Activated naive CD4-positive, alpha-beta T cell (primary cell): ENCODE measurements at regions not wholly inside any gene's neighbourhood (a gene's known extent, or its start where the extent isn't known, plus 50 kb on each side); places are given as distances from the start of the nearest gene placed in this dataset.

Experiments used
- DNase-seq, 4 experiments: peaks; one replicate each; lab custom pipeline; 2025; lab: John Stamatoyannopoulos, UW

DNA sequence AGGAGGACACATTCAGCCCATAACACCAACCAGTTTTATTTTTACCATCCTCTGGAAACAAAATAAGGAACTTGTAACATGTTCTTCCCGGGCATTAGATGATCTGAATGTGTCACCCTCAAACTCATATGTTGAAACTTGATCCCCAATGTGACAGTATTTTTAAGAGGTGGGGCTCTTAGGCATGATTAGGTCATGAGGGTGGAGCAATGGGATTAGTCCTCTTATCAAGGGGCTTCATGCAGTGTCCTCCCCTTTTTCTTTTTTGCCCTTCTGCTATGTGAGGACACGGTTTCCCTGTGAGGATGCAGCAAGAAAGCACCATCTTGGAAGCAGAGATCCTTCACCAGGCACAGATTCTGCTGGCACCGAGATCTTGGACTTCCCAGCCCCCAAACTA is 401.5 kb upstream of the TRIB2 start:
- DNase-seq: no peak

DNA sequence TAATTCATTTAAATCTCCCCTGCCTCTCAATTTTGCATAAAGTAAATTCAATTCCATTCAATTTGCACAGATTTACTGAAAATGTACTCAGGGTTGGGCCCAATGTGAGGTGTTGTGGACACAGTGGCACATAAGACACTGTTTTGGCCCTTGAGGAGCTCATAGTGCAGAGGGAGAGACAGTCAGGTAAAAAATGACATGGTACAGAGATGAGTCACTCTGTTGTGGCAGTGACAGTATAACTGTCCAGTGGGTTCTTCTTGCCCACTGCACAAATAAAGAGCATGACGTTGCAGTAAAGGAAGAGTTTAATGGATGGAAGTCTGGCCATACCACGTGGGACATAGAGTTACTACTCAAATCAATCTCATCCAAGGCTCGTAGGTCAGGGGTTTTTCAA is 400.3 kb upstream of the TRIB2 start:
- DNase-seq: no peak

DNA sequence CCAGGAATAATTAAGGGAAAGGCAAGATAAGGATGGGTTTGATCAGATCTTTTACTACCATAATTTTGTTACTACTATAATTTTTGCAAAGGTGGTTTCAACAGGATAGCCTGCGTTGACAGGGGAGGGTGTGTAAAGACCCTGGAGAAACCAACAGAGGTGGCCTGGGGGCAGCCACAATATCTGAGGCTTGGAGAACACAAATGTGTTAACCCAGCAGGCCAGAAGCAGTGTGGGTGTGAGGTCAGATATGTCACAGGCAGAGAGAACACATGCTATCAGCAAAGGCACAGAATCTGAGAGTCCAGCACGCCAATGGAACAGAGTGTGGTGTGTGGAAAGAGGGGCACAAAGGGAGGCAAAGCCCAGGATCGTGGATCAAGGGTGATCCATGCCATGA is 399.4 kb upstream of the TRIB2 start:
- no peak for DNase-seq

DNA sequence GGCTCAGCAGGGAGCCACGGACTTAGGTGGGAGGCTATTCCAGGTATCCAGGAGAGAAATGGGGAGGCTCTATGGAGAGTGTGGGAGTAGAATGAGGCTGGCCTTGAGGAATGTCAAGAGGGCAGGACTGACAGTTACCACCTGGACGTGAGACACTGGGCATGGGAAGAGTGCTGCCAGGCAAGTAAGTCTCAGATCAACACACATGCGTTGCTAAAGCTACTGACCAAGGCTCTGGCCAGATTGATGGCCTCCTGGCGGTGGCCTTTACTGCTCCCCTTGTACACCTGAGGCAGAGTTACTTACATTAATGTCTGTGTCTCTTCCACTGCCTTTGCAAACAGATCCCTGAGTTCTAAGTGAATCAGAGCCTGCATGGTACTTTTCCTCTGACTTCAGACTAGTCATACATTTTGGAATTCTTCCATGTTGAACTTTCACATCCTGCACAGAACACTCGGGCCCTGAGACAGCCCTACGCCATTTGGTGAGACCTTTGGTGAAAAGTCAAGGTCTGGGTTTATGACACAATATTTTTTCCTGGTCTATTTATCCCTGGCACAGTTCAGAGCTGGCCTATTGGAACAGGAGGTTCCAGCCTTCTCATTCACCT is 398.8 kb upstream of the TRIB2 start:
- no peak for DNase-seq

DNA sequence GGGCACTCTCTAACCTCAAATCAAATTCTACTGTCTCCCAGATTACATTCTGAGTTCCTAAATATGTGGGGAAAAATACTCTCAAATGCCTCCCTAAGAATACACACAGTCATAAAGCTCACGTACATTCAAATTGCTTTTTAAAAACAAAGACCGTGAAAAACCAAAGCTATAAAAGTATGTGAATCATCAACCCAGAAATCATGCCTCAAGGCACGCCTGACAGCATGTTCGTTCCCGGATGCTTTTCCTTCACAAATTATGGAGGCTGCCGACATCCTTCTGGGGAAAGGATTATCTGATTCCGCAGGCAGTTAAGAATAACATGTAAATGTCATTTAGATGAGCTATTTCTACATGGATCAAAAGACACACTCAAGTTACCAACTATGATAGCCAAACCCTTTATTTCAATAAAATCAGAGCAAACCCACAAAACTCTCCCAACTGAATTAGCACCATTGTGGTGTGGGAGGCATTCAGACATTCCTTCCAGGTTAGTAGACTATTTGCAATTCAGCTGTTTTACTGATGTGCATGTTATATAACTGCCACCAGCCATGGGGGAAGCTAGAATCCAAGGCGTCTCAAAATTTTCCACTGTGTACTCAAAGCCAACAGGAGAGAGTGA is 398.2 kb upstream of the TRIB2 start:
- DNase-seq: no peak

DNA sequence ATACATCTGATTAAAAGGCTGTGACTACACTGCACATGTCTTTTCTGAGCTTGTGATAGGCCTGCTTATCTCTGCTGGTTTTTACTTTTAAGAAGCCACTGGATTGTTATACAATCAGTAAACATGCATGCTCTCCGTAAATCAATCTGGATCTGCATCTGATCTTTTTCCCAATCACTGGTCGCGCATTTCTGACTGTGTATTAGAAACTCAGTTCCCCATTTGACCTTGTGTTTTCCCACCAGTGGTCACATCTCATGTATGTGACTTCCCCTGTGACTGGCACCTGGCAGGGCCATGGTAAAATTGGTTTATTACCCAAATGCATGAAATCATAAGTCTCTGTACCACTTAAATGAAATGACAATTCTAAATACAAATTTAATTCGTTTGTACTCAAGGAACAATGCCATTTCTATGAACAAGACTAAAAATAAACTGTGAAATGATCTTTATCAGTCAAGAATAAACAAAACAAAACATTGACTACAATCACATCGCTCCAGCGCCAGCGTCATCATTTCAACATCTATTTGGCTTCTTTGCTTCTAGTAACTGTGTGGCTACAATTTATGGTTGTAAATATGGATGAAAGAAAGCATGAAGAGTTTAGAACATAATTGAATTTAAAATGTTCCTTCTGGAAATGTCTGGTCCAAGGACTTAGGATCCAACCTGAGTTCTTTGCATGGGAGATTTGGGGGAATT is 396.6 kb upstream of the TRIB2 start:
- no peak for DNase-seq

DNA sequence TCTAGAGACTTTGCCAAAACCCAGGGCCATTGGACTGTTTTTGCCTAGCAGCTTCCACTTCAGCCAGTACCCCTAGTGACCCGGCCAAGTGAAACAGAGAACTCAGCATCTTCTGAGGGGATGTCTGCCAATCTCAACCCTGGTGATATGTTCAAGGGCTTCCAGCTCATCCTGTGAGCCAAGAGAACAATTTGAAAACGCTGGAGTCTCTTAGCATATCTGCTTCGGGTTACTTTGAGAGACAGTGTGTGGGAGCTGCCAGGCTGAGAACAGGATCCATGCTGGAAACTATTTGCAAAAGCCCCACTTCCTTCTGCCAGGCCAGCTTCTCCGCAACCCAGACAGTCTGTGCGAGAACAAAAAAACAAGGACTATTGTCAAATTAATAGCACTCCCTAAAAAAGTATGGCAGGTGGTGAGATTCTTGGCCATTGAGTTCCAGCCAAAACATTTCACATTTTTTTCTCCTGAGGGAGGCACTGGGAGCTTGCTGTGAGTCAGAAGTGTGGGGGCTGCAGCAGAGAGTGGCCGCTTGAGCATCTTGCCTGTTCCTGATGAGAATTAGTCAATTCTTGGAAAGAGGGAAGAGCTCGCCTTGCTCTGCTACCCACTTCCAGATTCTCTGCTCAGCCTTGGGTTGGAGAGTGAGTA is 395.6 kb upstream of the TRIB2 start:
- DNase-seq: no peak

DNA sequence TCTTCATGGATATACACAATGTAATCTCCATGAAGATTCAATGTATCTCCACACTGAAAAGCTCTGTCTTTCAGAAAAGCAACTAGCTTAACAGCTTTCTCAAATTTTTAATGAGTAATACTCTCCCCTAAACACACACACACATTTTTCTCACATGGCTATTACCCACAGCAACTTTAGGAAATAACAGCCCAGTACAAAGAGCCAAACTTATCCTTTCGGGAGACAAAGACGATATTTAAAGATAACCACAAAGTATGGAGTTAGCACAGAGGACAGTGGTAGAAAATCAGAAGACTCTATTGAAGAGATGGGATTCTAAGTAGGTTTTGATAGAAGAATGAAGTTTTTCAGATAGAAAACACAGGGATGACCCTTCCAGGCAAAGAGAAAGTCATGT is 394.9 kb upstream of the TRIB2 start:
- no peak for DNase-seq

DNA sequence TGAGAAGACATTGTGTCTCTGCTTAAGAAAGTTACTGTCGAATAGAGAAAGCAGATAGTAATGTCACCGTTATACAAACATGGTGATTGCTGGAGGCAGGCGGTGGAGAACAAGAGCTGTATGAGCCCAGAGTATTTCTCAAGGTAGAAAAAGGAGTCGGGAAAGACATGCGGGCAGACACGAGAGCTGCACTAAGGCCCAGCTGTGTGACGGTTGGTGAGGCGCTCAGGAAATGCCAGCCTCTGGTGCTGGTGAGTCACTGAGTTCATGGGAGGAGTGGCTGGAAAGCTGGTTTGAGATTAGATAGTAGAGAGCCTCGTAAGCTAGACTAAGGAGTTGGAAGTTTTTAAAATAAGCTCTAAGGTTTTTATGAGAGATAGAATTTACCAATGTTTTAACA is 390.9 kb upstream of the TRIB2 start:
- DNase-seq: no peak

DNA sequence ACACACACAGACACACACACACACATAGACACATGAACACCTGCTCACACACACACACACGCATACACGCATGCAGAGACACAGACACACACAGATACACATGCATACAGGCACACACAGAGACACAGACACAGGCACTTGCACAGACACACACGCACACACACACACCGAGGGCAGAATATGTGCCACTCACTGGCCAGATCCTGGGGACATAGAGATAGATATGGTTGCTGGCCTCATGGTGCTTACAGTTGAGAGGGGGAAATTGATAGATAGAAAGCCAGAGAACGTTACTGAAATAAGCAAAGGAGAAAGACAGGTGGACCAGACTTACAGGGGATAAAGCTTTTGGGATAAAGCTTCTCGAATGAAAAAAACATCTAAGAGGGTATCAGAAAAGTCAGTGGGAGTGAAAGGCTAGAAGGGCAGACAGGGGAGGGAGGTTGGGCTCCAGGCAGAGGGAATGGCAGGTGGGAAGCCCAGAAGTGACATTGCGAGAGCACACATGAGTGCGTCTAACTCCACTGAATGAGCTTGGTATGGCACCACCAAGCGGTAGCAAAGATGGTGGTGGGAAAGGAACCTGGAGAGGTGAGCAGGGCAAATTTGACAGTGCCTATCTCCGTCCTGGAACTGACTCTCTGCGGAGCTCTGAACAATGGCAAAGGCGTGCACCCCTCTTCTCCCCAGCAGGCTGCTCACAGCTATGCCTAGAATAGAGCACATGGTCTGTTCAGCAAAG is 390.1 kb upstream of the TRIB2 start:
- DNase-seq: no peak

DNA sequence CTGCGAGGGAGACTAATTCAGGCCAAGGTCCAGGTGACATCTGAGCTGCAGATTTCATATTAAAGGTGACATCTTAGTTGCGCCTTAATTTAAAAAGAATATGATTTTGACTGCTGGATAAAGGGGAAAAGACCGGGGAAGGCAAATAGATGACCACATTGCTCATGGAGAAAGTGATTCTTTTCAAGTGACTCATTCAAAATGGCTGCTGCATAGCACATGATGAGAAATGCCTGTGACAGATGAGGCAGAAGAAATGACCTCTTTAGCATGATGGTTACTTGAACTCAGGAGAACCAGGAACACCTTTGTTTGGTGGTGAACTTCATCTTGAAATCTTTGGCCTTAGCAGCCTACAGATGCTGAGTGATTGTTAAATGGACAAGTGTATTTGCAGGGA is 385.8 kb upstream of the TRIB2 start:
- no peak for DNase-seq

DNA sequence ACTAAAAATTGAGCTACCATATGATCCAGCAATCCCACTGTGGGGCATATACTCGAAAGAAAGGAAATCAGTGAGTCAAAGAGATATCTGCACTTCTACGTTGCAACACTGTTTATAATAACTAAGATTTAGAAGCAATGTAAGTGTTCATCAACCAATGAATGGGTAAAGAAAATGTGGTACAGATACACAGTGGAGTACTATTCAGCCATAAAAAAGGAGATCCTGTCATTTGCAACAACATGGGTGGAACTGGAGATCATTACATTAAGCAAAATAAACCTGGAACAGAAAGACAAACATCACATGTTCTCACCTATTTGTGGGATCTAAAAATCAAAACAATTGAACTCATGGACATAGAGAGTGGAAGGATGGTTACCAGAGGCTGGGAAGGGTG is 385.0 kb upstream of the TRIB2 start:
- DNase-seq: no peak

DNA sequence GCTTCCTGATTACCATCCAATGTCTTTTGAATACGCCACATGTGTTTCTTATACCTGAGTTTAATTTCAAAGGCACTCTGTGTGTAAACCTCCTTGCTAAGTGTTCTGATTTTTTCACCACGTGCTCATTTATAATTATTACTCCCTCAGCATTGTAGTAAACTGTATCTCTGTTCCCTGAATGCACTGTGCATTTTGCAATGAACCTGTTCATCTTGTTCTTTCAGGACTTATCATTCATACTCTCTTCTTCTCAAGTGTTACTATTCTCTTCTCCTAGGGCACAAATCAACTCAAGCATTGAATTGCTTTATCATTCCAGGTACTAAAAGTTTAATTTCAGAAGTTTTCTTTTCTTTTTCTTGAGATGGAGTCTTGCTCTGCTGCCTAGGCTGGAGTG is 383.4 kb upstream of the TRIB2 start:
- DNase-seq: no peak

DNA sequence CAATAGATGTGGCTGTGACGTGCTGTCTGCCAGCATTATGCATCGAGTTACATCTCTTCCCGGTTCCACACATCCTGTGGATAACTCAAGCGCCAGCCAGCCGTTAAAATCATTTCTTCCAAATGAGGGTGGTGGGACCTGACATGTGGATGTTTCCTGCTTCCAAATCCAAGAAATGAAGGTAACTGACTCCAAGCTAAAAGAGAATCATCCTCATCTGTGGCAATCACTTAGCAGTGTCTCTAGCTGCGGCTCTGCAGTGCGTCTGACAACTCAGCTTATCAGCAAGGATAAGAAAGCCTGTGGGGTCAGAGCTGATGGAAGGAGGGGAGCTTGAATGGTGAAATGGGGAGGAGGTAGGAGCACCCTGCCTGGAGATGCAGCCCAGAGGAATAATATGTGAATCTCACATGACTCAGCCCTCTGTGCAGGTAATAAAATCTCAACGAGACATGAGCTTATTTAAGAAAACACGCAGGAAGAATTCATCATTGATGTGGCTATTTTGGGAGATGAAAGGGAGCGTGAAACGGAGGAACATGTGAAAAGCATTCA is 382.2 kb upstream of the TRIB2 start:
- no peak for DNase-seq

DNA sequence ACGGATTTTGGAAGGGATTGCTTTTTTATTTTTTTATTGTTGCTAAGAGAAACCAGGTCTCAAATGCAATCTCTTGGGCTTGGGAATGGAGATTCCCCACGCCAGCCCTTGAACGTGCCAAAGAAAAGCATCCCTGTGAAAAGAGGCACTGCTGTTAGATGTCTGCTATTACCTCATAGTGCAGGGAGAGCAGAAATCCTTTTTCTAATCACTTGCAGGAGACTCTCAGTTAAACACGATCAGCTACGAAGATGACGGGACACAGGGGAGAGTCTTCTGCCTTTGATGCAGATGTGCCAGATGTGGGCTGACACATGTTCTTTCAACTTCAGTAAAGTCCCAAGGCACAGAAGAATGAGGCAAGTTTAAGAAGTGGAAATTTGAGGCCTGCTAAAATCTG is 381.6 kb upstream of the TRIB2 start:
- no peak for DNase-seq

DNA sequence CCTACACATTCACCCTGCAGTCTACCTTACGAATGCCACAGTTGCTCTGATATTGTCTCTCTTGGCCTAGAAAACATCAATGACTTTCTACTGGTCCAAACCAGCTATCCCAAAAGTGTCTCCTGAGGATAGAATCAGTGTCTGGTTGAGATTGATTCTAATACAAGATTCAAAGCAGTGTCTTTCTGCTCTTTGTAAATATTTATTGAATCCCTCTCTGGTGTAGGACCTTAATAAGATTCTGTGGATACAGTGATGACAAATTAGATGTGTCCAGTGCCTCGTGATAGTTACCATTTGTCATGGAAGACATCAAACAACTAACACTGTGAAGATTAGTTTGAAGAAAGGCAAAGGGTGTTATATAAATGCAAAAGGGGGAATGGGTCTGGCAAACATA is 380.7 kb upstream of the TRIB2 start:
- DNase-seq: no peak

DNA sequence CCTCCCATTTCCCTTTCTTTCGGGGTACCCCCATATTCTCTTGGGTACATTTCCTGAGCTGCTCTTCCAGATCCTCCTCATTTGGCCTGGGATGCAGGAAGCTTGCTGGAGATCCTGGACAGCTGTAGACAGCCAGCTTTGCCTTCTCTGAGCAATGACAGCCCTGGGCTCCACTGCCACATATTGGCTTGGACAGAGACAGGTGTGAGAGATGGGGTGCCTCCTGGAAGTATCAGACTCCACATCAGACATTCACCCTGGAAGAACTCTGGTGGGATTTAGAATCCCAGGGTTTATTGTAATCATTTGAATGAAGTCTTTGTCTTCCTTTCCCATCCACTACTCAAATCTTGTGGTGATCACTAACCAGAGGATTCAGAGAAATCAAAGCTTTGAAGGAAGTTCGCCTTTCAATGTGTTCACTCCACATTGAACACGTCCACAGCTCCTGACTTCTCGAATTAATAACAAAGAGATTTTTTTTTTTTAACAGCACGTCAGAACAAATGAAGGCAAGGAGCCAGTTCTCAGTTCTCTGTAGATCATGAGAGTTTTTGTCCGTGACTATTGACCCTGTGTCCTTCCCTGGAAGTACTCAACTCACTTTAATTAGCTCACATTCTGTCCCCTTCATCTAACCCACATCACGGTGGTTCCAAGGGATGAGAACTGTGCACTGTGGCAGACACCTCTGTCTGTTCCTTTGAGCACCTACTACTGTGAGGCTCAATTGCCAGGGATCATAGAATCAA is 377.6 kb upstream of the TRIB2 start:
- no peak for DNase-seq

DNA sequence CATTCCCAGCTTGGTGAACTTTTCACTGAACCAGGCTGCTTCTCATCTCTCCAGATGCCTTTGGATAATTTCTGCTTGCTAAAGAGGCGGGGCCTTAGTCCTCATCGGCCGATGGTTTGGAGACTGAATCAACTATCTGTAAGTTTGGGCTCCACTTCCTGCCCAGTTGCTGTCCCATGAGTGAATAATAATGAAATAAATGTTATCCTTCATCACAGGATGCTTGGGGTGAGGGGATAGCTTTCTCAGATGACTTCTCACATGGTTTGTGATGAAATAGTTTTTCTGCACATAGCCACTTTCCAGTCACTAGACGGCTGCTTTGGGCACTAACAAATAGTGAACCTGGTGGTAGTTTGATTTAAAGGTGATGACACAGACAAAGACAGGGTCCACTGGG is 376.6 kb upstream of the TRIB2 start:
- DNase-seq: no peak

DNA sequence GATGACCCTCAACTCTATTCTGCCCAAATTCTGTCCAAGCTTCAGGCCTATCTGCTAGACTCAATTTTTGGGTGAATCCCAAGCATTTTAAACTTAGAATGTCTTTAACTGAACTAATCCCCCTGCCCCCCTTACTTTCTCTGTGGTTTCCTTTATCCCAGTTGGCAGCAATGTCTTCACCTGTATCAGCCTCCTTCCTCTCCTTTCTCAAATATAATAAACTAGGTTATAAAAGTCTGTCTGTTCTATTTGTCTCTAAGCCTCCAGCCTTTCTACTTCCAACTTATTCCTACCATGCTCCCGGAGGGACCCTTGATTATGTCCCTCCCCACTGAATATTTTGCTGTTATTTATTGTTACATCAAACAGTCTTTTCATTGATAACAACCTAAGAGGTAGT is 375.5 kb upstream of the TRIB2 start:
- no peak for DNase-seq

DNA sequence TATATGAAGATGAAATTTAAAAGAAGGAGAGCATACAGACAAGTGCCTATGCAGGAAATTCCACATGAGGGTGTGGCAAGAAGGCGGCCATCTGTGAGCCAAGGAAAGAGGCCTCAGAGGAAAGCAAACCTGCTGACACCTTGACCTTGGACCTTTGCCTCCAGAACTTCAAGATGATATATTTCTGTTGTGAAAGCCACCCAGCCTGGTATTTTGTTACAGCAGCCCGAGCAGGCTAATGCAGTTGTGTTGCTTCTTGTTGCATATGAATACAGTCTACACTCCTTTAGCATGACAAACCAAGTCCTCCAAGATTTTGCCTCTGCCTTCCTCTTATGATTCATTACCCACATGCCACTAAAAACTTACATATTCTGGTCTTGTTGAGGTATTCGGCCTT is 374.8 kb upstream of the TRIB2 start:
- no peak for DNase-seq

DNA sequence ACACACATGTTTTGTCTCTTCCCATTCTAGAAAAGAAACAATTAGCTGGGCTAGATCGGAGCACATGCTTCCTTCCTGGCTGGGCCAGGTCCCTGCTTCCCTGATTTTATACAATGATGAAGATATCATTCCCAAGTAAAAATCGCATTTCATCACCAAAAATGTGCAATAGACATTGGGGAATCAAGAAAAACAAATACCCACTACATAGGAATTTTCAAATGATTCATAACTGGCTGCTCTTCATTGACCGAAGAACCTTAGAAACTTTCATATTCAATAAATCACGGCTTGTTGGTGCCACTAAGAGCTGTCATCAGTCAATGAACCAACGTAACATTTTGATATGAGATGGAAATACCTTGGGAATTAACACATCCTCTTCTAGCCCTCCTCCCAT is 373.6 kb upstream of the TRIB2 start:
- DNase-seq: no peak
